ENCODE measurements at regions not wholly inside any gene's neighbourhood (a gene's known extent, or its start where the extent isn't known, plus 50 kb on each side); places are given as distances from the start of the nearest gene placed in this dataset.
"Not testable (repeated sequence)": the region's sequence is repeated elsewhere in the genome, so short reads cannot be mapped to it uniquely, and the experiment has no call there.

- no peak for DNase-seq (ENCODE audit: low spot score)
Observed at GRCh38 chr4:1524761-1525160, 118.5 kb upstream of the NKX1-1 start.

DNA sequence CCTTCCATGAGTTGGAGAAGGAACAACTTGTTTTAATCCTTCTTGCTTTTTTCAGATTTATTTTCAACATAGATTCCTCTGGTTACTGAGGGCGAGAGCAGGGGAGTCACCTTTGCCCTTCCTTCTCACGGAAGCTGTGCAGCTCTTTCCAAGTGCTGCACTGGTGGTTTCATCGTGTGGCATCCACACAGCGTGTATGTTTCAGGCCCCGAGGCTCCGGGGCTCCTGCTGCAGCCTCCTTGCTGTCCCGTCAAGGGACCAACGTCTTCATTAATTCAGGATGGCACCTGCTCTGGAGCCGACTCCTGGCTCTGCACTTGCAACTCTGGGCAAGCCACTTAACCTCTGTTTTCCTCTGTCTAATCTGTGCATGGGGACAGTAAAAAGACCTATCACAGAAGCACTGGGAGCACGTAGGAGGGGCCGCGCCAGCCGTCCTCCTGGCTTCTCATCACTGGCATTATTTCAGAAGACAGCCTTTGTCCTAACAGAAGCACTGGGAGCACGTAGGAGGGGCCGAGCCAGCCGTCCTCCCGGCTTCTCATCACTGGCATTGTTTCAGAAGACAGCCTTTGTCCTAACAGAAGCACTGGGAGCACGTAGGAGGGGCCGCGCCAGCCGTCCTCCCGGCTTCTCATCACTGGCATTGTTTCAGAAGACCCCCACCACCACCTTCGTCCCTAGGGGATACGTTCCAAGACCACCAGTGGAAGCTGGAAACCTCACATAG, 117.8 kb upstream of the NKX1-1 start:
- no peak for DNase-seq (ENCODE audit: low spot score)

- no peak for DNase-seq (ENCODE audit: low spot score)
Observed at GRCh38 chr4:1523506-1523905, 117.3 kb upstream of the NKX1-1 start.

- DNase-seq (ENCODE audit: low spot score): no peak
Observed at GRCh38 chr4:1523033-1523432, 116.8 kb upstream of the NKX1-1 start.

GRCh38 chr4:1522606-1523005, 116.4 kb upstream of the NKX1-1 start:
- no peak for DNase-seq (ENCODE audit: low spot score)

- no peak for DNase-seq (ENCODE audit: low spot score)
Observed at GRCh38 chr4:1521821-1522361, 115.6 kb upstream of the NKX1-1 start.

GRCh38 chr4:1520795-1521576, 114.7 kb upstream of the NKX1-1 start:
- not testable (repeated sequence) for DNase-seq (ENCODE audit: low spot score)

DNA sequence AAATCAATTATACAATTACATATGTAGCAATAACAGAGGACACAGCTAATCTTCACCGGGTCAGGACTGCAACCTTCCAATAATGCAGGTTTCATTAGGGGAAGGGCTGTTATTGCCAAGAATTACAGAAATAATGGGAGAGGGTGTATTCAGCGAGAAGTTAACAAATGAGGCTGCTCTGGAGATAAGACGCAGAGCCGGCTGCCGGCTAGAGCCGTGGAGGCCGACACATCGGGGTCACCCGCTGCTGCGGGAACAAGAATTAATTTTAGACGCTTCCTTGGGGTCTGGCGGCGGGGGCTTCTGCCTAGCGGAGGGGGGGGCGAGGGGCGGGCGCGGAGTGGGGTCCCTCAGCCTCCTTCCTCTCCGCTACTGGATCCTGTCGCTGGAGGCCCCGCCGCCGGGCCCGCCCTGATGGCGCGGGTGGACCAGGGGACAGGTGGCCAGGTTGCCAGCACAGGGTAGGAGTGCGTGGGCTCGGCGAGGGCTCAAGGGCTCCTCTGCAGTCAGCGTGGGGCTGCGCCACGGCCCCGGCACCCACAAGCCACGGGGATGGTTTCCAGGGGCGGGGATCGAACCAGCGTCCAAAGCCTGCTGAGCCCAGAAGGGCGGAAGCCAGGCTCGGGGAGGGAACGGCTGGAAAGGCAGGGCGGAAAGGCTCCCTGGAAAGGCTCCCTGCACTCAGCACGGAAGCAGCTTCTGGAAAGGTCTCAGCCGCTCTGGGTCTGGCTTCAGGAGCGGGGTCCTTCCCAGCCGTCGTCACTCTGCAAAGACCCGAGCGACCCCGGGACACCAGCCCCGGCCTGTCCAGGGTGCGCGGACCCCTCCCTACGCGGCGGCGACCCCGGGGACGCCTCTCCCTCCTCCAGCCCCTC, 113.8 kb upstream of the NKX1-1 start:
- no peak for DNase-seq (ENCODE audit: low spot score)

- DNase-seq (ENCODE audit: low spot score): no peak
Observed at GRCh38 chr4:1518997-1519700, 112.9 kb upstream of the NKX1-1 start.

GRCh38 chr4:1517592-1518411, 111.6 kb upstream of the NKX1-1 start:
- DNase-seq (ENCODE audit: low spot score): no peak

GRCh38 chr4:1516881-1517480, 110.7 kb upstream of the NKX1-1 start:
- DNase-seq (ENCODE audit: low spot score): no peak

- no peak for DNase-seq (ENCODE audit: low spot score)
Observed at GRCh38 chr4:1516261-1516660, 110.0 kb upstream of the NKX1-1 start.

- no peak for DNase-seq (ENCODE audit: low spot score)
Observed at GRCh38 chr4:1515763-1516162, 109.5 kb upstream of the NKX1-1 start.

DNA sequence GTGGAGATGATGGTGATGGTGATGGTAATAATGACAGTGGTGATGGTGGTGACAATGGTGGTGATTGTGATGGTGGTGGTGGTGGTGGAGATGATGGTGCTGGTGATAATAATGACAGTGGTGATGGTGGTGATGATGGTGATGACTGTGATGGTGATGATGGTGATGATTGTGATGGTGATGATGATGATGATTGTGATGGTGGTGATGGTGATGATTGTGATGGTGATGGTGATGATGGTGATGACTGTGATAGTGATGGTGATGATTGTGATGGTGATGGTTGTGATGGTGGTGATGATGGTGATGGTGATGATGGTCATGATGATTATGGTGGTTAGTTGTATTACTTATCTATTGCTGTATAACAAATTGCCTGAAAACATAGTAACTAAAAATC, 108.9 kb upstream of the NKX1-1 start:
- no peak for DNase-seq (ENCODE audit: low spot score)

GRCh38 chr4:1514612-1515011, 108.4 kb upstream of the NKX1-1 start:
- no peak for DNase-seq (ENCODE audit: low spot score)

- DNase-seq (ENCODE audit: low spot score): no peak
Observed at GRCh38 chr4:1513936-1514483, 107.8 kb upstream of the NKX1-1 start.

- peak; percentile 25 for DNase-seq (ENCODE audit: low spot score)
Observed at GRCh38 chr4:1512738-1513660, 106.8 kb upstream of the NKX1-1 start.

GRCh38 chr4:1512051-1512737, 106.0 kb upstream of the NKX1-1 start:
- no peak for DNase-seq (ENCODE audit: low spot score)

Data from CD4-positive, alpha-beta T cell treated with Interleukin-15 for 4 hours (primary cell).